PFSK-1 (cell line): ENCODE measurements at regions not wholly inside any gene's neighbourhood (a gene's known extent, or its start where the extent isn't known, plus 50 kb on each side); places are given as distances from the start of the nearest gene placed in this dataset.

Experiments used
- POLR2AphosphoS5 ChIP-seq: IDR thresholded peaks from 2 replicates; pipeline ENCODE4 v1.6.1; 2012; ENCODE audit warnings: low read depth, mild to moderate bottlenecking, control low read depth, low read length, moderate library complexity
- TAF1 ChIP-seq: IDR thresholded peaks from 2 replicates; pipeline ENCODE4 v1.6.1; 2012; ENCODE audit warnings: low read length, control low read depth, borderline replicate concordance; ENCODE audit not compliant: insufficient read depth

GRCh38 chr5:96283589-96283988 lies 149.5 kb downstream of the PCSK1 start:
- TF ChIP-seq POLR2AphosphoS5 (no peak), TAF1 (no peak)
